H9 (cell line): ENCODE measurements at regions not wholly inside any gene's neighbourhood (a gene's known extent, or its start where the extent isn't known, plus 50 kb on each side); places are given as distances from the start of the nearest gene placed in this dataset.

Experiments used
- DNase-seq: peaks from one replicate; pipeline ENCODE4 v3.0.0-alpha.2; 2017
- H2AFZ ChIP-seq: one replicate; pipeline ENCODE4 v1.6.1; 2013; ENCODE audit warnings: mild to moderate bottlenecking, low read length, control low read depth, moderate library complexity
- H2AK5ac ChIP-seq: 2 replicates; pipeline ENCODE4 v1.6.1; 2013; ENCODE audit warnings: low read length, control low read depth, mixed read lengths; ENCODE audit not compliant: insufficient read length
- H2BK120ac ChIP-seq: one replicate; pipeline ENCODE4 v1.6.1; 2013; ENCODE audit warnings: low read depth, mild to moderate bottlenecking, low read length, control low read depth, inconsistent platforms; ENCODE audit not compliant: poor library complexity, severe bottlenecking
- H2BK12ac ChIP-seq: 2 replicates; pipeline ENCODE4 v1.6.1; 2013; ENCODE audit warnings: low read length, control low read depth, mixed read lengths, low read depth; ENCODE audit not compliant: insufficient read length
- H2BK15ac ChIP-seq: 2 replicates; pipeline ENCODE4 v1.6.1; 2013; ENCODE audit warnings: low read depth, low read length, control low read depth
- H2BK20ac ChIP-seq: one replicate; pipeline ENCODE4 v1.6.1; 2013; ENCODE audit warnings: low read depth, mild to moderate bottlenecking, low read length, control low read depth, inconsistent platforms; ENCODE audit not compliant: poor library complexity, severe bottlenecking
- H2BK5ac ChIP-seq: 2 replicates; pipeline ENCODE4 v1.6.1; 2013; ENCODE audit warnings: low read length, control low read depth, mixed read lengths; ENCODE audit not compliant: insufficient read length
- H3K14ac ChIP-seq: 2 replicates; pipeline ENCODE4 v1.6.1; 2013; ENCODE audit warnings: low read length, control low read depth; ENCODE audit not compliant: insufficient read depth
- H3K18ac ChIP-seq: 2 replicates; pipeline ENCODE4 v1.6.1; 2013; ENCODE audit warnings: low read depth, mild to moderate bottlenecking, mixed read lengths, low read length, control low read depth; ENCODE audit not compliant: insufficient read length
- H3K23ac ChIP-seq: 2 replicates; pipeline ENCODE4 v1.6.1; 2013; ENCODE audit warnings: low read length, control low read depth, mixed read lengths, low read depth; ENCODE audit not compliant: insufficient read length
- H3K23me2 ChIP-seq: 2 replicates; pipeline ENCODE4 v1.6.1; 2013; ENCODE audit warnings: low read depth, mild to moderate bottlenecking, mixed read lengths, low read length, control low read depth; ENCODE audit not compliant: insufficient read length, poor library complexity, severe bottlenecking
- H3K27ac ChIP-seq: 2 replicates; pipeline ENCODE4 v1.5.1; 2013; ENCODE audit warnings: low read length, control low read depth, mixed read lengths, low read depth; ENCODE audit not compliant: insufficient read length
- H3K27me3 ChIP-seq: 2 replicates; pipeline ENCODE4 v1.6.1; 2013; ENCODE audit warnings: low read length, control low read depth, inconsistent platforms; ENCODE audit not compliant: insufficient read depth
- H3K4ac ChIP-seq: 2 replicates; pipeline ENCODE4 v1.6.1; 2013; ENCODE audit warnings: low read depth, mild to moderate bottlenecking, control low read depth, inconsistent platforms, low read length, moderate library complexity
- H3K4me1 ChIP-seq: 2 replicates; pipeline ENCODE4 v1.6.1; 2013; ENCODE audit warnings: low read length, control low read depth, inconsistent platforms; ENCODE audit not compliant: insufficient read depth
- H3K4me2 ChIP-seq: 2 replicates; pipeline ENCODE4 v1.6.1; 2013; ENCODE audit warnings: low read length, control low read depth, mixed read lengths; ENCODE audit not compliant: insufficient read length, insufficient read depth
- H3K56ac ChIP-seq: 2 replicates; pipeline ENCODE4 v1.6.1; 2013; ENCODE audit warnings: low read depth, mild to moderate bottlenecking, mixed read lengths, low read length, control low read depth; ENCODE audit not compliant: insufficient read length
- H3K79me1 ChIP-seq: 2 replicates; pipeline ENCODE4 v1.6.1; 2013; ENCODE audit warnings: low read depth, mild to moderate bottlenecking, moderate library complexity, low read length, control low read depth, inconsistent platforms; ENCODE audit not compliant: insufficient read depth, poor library complexity, severe bottlenecking
- H3K79me2 ChIP-seq: 2 replicates; pipeline ENCODE4 v1.6.1; 2013; ENCODE audit warnings: low read length, control low read depth, inconsistent platforms; ENCODE audit not compliant: insufficient read depth
- H3K9ac ChIP-seq: 2 replicates; pipeline ENCODE4 v1.6.1; 2013; ENCODE audit warnings: low read length, control low read depth, mixed read lengths; ENCODE audit not compliant: insufficient read length; ENCODE audit errors: extremely low read depth
- H3K9me3 ChIP-seq: one replicate; pipeline ENCODE4 v1.6.1; 2013; ENCODE audit warnings: low read depth, low read length, inconsistent platforms; ENCODE audit not compliant: control insufficient read depth
- H3T11ph ChIP-seq: one replicate; pipeline ENCODE4 v1.6.1; 2013; ENCODE audit warnings: mild to moderate bottlenecking, low read length, control low read depth, inconsistent platforms
- H4K20me1 ChIP-seq: one replicate; pipeline ENCODE4 v1.6.1; 2013; ENCODE audit not compliant: control insufficient read depth, insufficient read length, insufficient read depth
- H4K5ac ChIP-seq: 2 replicates; pipeline ENCODE4 v1.6.1; 2013; ENCODE audit warnings: low read depth, mild to moderate bottlenecking, mixed read lengths, low read length, control low read depth; ENCODE audit not compliant: insufficient read length
- H4K8ac ChIP-seq: replicated peaks from 2 replicates; pipeline ENCODE4 v1.6.1; 2013; ENCODE audit warnings: low read length, control low read depth, mixed read lengths, low read depth; ENCODE audit not compliant: insufficient read length
- H4K91ac ChIP-seq: 2 replicates; pipeline ENCODE4 v1.6.1; 2013; ENCODE audit warnings: low read depth, mild to moderate bottlenecking, moderate library complexity, mixed read lengths, low read length, control low read depth; ENCODE audit not compliant: insufficient read length
- H3K27ac Mint-ChIP-seq, 3 experiments: 2 replicates in 2 of 3; 3 replicates in 1 of 3; pipeline ENCODE4 v1.8.0; 2020 to 2021; ENCODE audit warnings: mixed read lengths in 3 of 3, mild to moderate bottlenecking in 1 of 3, moderate library complexity in 1 of 3
- H3K27me3 Mint-ChIP-seq: 2 replicates; pipeline ENCODE4 v1.8.0; 2021; ENCODE audit warnings: low read depth, mild to moderate bottlenecking, moderate library complexity, mixed read lengths
- H3K36me3 Mint-ChIP-seq, 3 experiments: 2 replicates in 2 of 3; 3 replicates in 1 of 3; pipeline ENCODE4 v1.8.0; 2020 to 2021; ENCODE audit warnings: low read depth in 3 of 3, mixed read lengths in 3 of 3; ENCODE audit not compliant: insufficient read depth in 1 of 3
- H3K4me1 Mint-ChIP-seq, 2 experiments: 2 replicates each; pipeline ENCODE4 v1.8.0; 2020; ENCODE audit warnings: mixed read lengths in 2 of 2
- H3K4me3 Mint-ChIP-seq, 2 experiments: 2 replicates in 1 of 2; 3 replicates in 1 of 2; pipeline ENCODE4 v1.8.0; 2020 to 2021; ENCODE audit warnings: mild to moderate bottlenecking in 2 of 2, mixed read lengths in 2 of 2, moderate library complexity in 1 of 2
- H3K9me3 Mint-ChIP-seq, 2 experiments: 2 replicates in 1 of 2; 3 replicates in 1 of 2; pipeline ENCODE4 v1.8.0; 2020; ENCODE audit warnings: mild to moderate bottlenecking in 2 of 2, mixed read lengths in 2 of 2, moderate library complexity in 1 of 2
- CTCF ChIP-seq: fragments of 200-600 bp; sonication (generic); conservative IDR thresholded peaks from 3 replicates; pipeline ENCODE4 v1.8.0; 2021; ENCODE audit warnings: antibody characterized with exemption, mild to moderate bottlenecking
- WGBS: extraction: QIAGEN DNeasy Blood & Tissue Kit; methylation state at CpG from one replicate; pipeline ENCODE4 v1.1.7; 2013; ENCODE audit warnings: missing lambda C conversion rate, low lambda C conversion rate, mixed read lengths; ENCODE audit not compliant: insufficient read length; ENCODE audit errors: extremely low coverage; 5-methylcytosine and 5-hydroxymethylcytosine counted together

- no peaks in the 10 kb centered on the region for H3K27me3 ChIP-seq
- H4K8ac ChIP-seq, result no peak overlapping the region
- H2BK12ac ChIP-seq, result no peak overlapping the region
- H3K4me3 Mint-ChIP-seq, result no peak overlapping the region
- no peaks in the 10 kb centered on the region for H3K27me3 Mint-ChIP-seq
- H3K23ac ChIP-seq, result no peak overlapping the region
- no peak overlapping the region for H3K4me2 ChIP-seq
- H2BK120ac ChIP-seq, result no peak overlapping the region
- no peak overlapping the region for H3K56ac ChIP-seq
- peaks cover 2 to 13% (median 10%) of the 10 kb centered on the region in 3 experiments; a peak in 5 of 7 replicates for H3K36me3 Mint-ChIP-seq
- peak overlapping the region; percentile 36 for H2AFZ ChIP-seq
- no peak for TF ChIP-seq CTCF
- no peak overlapping the region for H3K27ac ChIP-seq
- H3K9ac ChIP-seq, result no peak overlapping the region
- H3K27ac Mint-ChIP-seq, result no peak overlapping the region
- H3K4ac ChIP-seq, result no peak overlapping the region
- no peaks in the 10 kb centered on the region for H3K79me2 ChIP-seq
- no peaks in the 10 kb centered on the region for H3K23me2 ChIP-seq
- no peak overlapping the region for H2BK15ac ChIP-seq
- no peak overlapping the region for H4K5ac ChIP-seq
- WGBS, result no CpG with 5 or more reads among the region's 2 CpGs
- H3K9me3 Mint-ChIP-seq, result peaks cover 3 to 6% of the 10 kb centered on the region in 2 experiments; a peak in 2 of 5 replicates
- H3T11ph ChIP-seq, result no peak overlapping the region
- no peak overlapping the region for H3K18ac ChIP-seq
- peaks cover 0 to 3% of the 10 kb centered on the region in 2 experiments; a peak in 1 of 4 replicates for H3K4me1 Mint-ChIP-seq
- H2AK5ac ChIP-seq, result no peak overlapping the region
- no peaks in the 10 kb centered on the region for H3K79me1 ChIP-seq
- peaks cover 7% of the 10 kb centered on the region for H3K9me3 ChIP-seq
- DNase-seq, result no peak
- H3K4me1 ChIP-seq, result no peaks in the 10 kb centered on the region
- H2BK20ac ChIP-seq, result no peak overlapping the region
- H4K20me1 ChIP-seq, result no peaks in the 10 kb centered on the region
- H3K14ac ChIP-seq, result no peak overlapping the region
- no peak overlapping the region for H2BK5ac ChIP-seq
- H4K91ac ChIP-seq, result no peak overlapping the region
Measured at GRCh38 chr4:134668237-134668636, 466.6 kb upstream of the PABPC4L start.
